Liver (tissue), 8 donors: ENCODE measurements at regions not wholly inside any gene's neighbourhood (a gene's known extent, or its start where the extent isn't known, plus 50 kb on each side); places are given as distances from the start of the nearest gene placed in this dataset.

ENCODE experiments used
- DNase-seq: peaks from one replicate; pipeline ENCODE4 v3.0.0-alpha.2; 2017; ENCODE audit warnings: low spot score
- H3K27ac ChIP-seq, 2 donors: one replicate each; pipeline ENCODE4 v1.7.0; 2013; ENCODE audit warnings: inconsistent platforms in 2 of 2, low read length in 2 of 2, control low read depth in 1 of 2, low read depth in 1 of 2, mild to moderate bottlenecking in 1 of 2
- H3K27me3 ChIP-seq, 4 donors: one replicate each; pipeline versions ENCODE4 v1.6.1 to v1.7.0; 2013; ENCODE audit warnings: low read length in 3 of 4, inconsistent platforms in 1 of 4, mild to moderate bottlenecking in 1 of 4, moderate library complexity in 1 of 4; ENCODE audit not compliant: control insufficient read depth in 4 of 4, insufficient read depth in 4 of 4
- H3K36me3 ChIP-seq, 4 donors: one replicate each; pipeline versions ENCODE4 v1.6.1 to v1.7.0; 2013; ENCODE audit warnings: low read length in 3 of 4, mild to moderate bottlenecking in 3 of 4, low read depth in 1 of 4, moderate library complexity in 1 of 4; ENCODE audit not compliant: control insufficient read depth in 4 of 4, insufficient read depth in 3 of 4
- H3K4me1 ChIP-seq, 4 donors: one replicate each; pipeline versions ENCODE4 v1.6.1 to v1.7.0; 2013; ENCODE audit warnings: low read length in 3 of 4, mild to moderate bottlenecking in 3 of 4, moderate library complexity in 1 of 4; ENCODE audit not compliant: control insufficient read depth in 4 of 4, insufficient read depth in 4 of 4
- H3K4me3 ChIP-seq, 3 donors: one replicate each; pipeline versions ENCODE4 v1.6.1 to v1.7.0; 2013; ENCODE audit warnings: low read length in 3 of 3, control low read depth in 1 of 3, low read depth in 1 of 3, mild to moderate bottlenecking in 1 of 3
- H3K9ac ChIP-seq, 2 donors: one replicate each; pipeline ENCODE4 v1.7.0; 2013; ENCODE audit warnings: low read length in 2 of 2, mild to moderate bottlenecking in 2 of 2, moderate library complexity in 2 of 2, control low read depth in 1 of 2, low read depth in 1 of 2
- H3K9me3 ChIP-seq, 4 donors: one replicate each; pipeline versions ENCODE4 v1.6.1 to v1.7.0; 2013; ENCODE audit warnings: low read length in 3 of 4; ENCODE audit not compliant: control insufficient read depth in 4 of 4
- ATF3 ChIP-seq: IDR thresholded peaks from 2 replicates; pipeline ENCODE4 v1.6.1; 2016; ENCODE audit warnings: antibody characterized with exemption
- CTCF ChIP-seq: fragments of 150-350 bp; IDR thresholded peaks from 2 replicates; pipeline ENCODE4 v1.5.1; 2017; ENCODE audit warnings: improper control_type of control experiment, low read depth, low read length; ENCODE audit not compliant: missing input control
- EGR1 ChIP-seq, 2 donors: IDR thresholded peaks; 2 replicates each; pipeline ENCODE4 v1.6.1; 2016 to 2018; ENCODE audit warnings: antibody characterized with exemption in 2 of 2, low read depth in 2 of 2
- FOXA1 ChIP-seq: IDR thresholded peaks from 2 replicates; pipeline ENCODE4 v1.6.1; 2016; ENCODE audit warnings: antibody characterized with exemption
- FOXA2 ChIP-seq: IDR thresholded peaks from 2 replicates; pipeline ENCODE4 v1.6.1; 2016; ENCODE audit warnings: antibody characterized with exemption
- HNF4A ChIP-seq, 2 donors: conservative IDR thresholded peaks; 2 replicates each; pipeline ENCODE4 v1.6.1; 2016; ENCODE audit warnings: antibody characterized with exemption in 2 of 2, mild to moderate bottlenecking in 2 of 2
- NR2F2 ChIP-seq: IDR thresholded peaks from 2 replicates; pipeline ENCODE4 v1.6.1; 2016; ENCODE audit warnings: antibody characterized with exemption
- RAD21 ChIP-seq, 2 donors: IDR thresholded peaks; 2 replicates each; pipeline ENCODE4 v1.6.1; 2016; ENCODE audit warnings: antibody characterized with exemption in 2 of 2, mild to moderate bottlenecking in 2 of 2
- REST ChIP-seq: IDR thresholded peaks from 2 replicates; pipeline ENCODE4 v1.6.1; 2016; ENCODE audit warnings: antibody characterized with exemption, mild to moderate bottlenecking
- RXRA ChIP-seq, 2 donors: IDR thresholded peaks; 2 replicates each; pipeline ENCODE4 v1.6.1; 2017 to 2018; ENCODE audit warnings: antibody characterized with exemption in 2 of 2, mild to moderate bottlenecking in 1 of 2
- SP1 ChIP-seq: IDR thresholded peaks from 2 replicates; pipeline ENCODE4 v1.6.1; 2018; ENCODE audit warnings: antibody characterized with exemption, mild to moderate bottlenecking
- YY1 ChIP-seq: IDR thresholded peaks from 2 replicates; pipeline ENCODE4 v1.6.1; 2016; ENCODE audit warnings: antibody characterized with exemption, mild to moderate bottlenecking
- WGBS: extraction: QIAGEN DNeasy Blood & Tissue Kit; methylation state at CpG from one replicate; pipeline ENCODE4 v1.1.7; 2013; 5-methylcytosine and 5-hydroxymethylcytosine counted together
- TF ChIP-seq, protein P1 (sequence below): IDR thresholded peaks from 2 replicates; pipeline ENCODE4 v1.6.1; 2016; ENCODE audit warnings: antibody characterized with exemption
- donor health status: healthy.
- donor health status: healthy.
- donor health status: healthy.
- donor health status: healthy.
- donor health status: healthy.

DNA sequence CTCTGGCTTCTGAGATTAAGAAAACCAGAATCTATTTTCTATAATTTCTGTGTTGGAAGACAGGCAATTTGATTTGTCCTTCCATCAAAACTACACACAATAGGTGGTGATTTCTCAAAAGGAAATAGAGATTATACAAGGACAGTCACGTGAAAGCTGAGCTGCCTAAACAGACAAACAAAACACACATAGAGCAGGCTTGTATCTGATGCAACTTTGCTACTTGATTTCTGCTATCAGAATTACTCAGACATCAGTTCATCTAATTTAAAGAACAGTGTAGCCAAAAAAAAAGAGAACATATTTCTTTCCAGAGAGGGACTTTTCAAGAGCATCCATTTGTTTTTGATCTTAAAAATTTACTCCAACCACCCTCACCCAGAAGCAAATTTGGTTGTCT is 2128.3 kb upstream of the C9orf72 start:
- Histone ChIP-seq H3K9ac (no peak overlapping the region), H3K4me1 (no peaks in the 10 kb centered on the region), H3K9me3 (no peaks in the 10 kb centered on the region), H3K36me3 (no peaks in the 10 kb centered on the region), H3K27me3 (peaks cover 0 to 2% (median 0%) of the 10 kb centered on the region in 4 donors), H3K4me3 (no peak overlapping the region), H3K27ac (no peak overlapping the region)
- WGBS, result 33% methylated on average over 1 of the region's 1 CpG
- TF ChIP-seq, protein P1, sequence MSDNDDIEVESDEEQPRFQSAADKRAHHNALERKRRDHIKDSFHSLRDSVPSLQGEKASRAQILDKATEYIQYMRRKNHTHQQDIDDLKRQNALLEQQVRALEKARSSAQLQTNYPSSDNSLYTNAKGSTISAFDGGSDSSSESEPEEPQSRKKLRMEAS, result no peak
- no peak for TF ChIP-seq CTCF
- no peak for TF ChIP-seq REST
- DNase-seq, result no peak

DNA sequence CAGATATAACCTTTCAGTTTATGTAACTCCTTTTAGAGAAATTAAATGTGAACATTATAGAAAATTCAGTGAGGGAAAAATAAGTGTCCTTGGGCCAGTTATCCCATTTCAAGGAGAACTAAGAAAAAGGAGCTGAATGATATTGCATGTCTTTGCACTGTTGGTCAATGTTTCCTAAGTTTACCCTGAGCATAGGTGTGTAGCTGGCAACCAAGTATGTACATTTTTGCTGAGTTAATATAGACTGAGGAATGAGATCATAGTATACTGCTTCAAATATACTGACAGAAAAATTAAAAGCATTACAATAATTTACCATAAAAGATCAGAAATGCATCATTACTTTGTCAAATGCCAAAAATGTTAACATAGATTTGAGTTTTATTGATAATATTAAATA is 2128.7 kb upstream of the C9orf72 start:
- Histone ChIP-seq H3K4me1 (no peaks in the 10 kb centered on the region), H3K27ac (no peak overlapping the region), H3K9me3 (no peaks in the 10 kb centered on the region), H3K36me3 (no peaks in the 10 kb centered on the region), H3K4me3 (no peak overlapping the region), H3K27me3 (peaks cover 0 to 2% (median 0%) of the 10 kb centered on the region in 4 donors), H3K9ac (no peak overlapping the region)
- no peak for DNase-seq
- no peak for TF ChIP-seq SP1
- TF ChIP-seq RXRA (IDR thresholded peaks at IDR 0.05), result no peak
- no peak for TF ChIP-seq RAD21 (IDR thresholded peaks at IDR 0.05)
- no peak for TF ChIP-seq NR2F2
- TF ChIP-seq EGR1 (IDR thresholded peaks at IDR 0.05; ENCODE audit: low read depth in 2 of 2), result no peak
- TF ChIP-seq YY1, result no peak
- no peak for TF ChIP-seq FOXA2
- no peak for TF ChIP-seq ATF3
- no peak for TF ChIP-seq CTCF
- no peak for TF ChIP-seq HNF4A (conservative IDR thresholded peaks at IDR 0.05)
- TF ChIP-seq FOXA1, result no peak
- TF ChIP-seq, protein P1, result no peak
